CD14-positive monocyte (primary cell): ENCODE measurements at regions not wholly inside any gene's neighbourhood (a gene's known extent, or its start where the extent isn't known, plus 50 kb on each side); places are given as distances from the start of the nearest gene placed in this dataset.

ENCODE experiments used
- DNase-seq, 3 donors: peaks; one replicate each; pipeline ENCODE4 v3.0.0-alpha.2; 2011 to 2022
- H2AFZ ChIP-seq: 2 replicates; pipeline ENCODE4 v1.6.0; 2012; ENCODE audit warnings: mild to moderate bottlenecking, low read depth, low read length, inconsistent platforms; ENCODE audit not compliant: insufficient read depth, poor library complexity, severe bottlenecking
- H3K27ac ChIP-seq, 2 donors: 1 replicate in 1 of 2; 2 replicates in 1 of 2; pipeline ENCODE4 v1.5.1; 2012 to 2013; ENCODE audit warnings: low read length in 2 of 2, control low read depth in 1 of 2, inconsistent platforms in 1 of 2, low read depth in 1 of 2, mild to moderate bottlenecking in 1 of 2
- H3K27me3 ChIP-seq, 2 donors: one replicate each; pipeline versions ENCODE4 v1.6.0 to v1.6.1; 2011 to 2013; ENCODE audit warnings: low read length in 2 of 2; ENCODE audit not compliant: control insufficient read depth in 2 of 2, insufficient read depth in 2 of 2
- H3K36me3 ChIP-seq, 2 donors: replicated peaks in 1 of 2; 1 replicate in 1 of 2; 2 replicates in 1 of 2; pipeline versions ENCODE4 v1.5.1 to v1.6.1; 2012 to 2013; ENCODE audit warnings: low read length in 2 of 2, control low read depth in 1 of 2, inconsistent platforms in 1 of 2, mild to moderate bottlenecking in 1 of 2; ENCODE audit not compliant: insufficient read depth in 2 of 2, control insufficient read depth in 1 of 2
- H3K4me1 ChIP-seq, 2 donors: 1 replicate in 1 of 2; 2 replicates in 1 of 2; pipeline versions ENCODE4 v1.5.1 to v1.6.1; 2012 to 2013; ENCODE audit warnings: low read length in 2 of 2, control low read depth in 1 of 2, inconsistent platforms in 1 of 2, mild to moderate bottlenecking in 1 of 2, moderate library complexity in 1 of 2; ENCODE audit not compliant: insufficient read depth in 2 of 2, control insufficient read depth in 1 of 2
- H3K4me2 ChIP-seq: replicated peaks from 2 replicates; pipeline ENCODE3; 2012; ENCODE audit warnings: low read length, moderate library complexity, mild to moderate bottlenecking; ENCODE audit not compliant: poor library complexity, severe bottlenecking; ENCODE audit errors: extremely low read depth
- H3K4me3 ChIP-seq, 3 experiments: fragments of 200-600 bp in 1 of 3; sonication (generic) in 1 of 3; replicated peaks in 1 of 3; 1 replicate in 2 of 3; 2 replicates in 1 of 3; pipeline ENCODE4 v1.5.1; 2011 to 2013; ENCODE audit warnings: low read length in 3 of 3, mild to moderate bottlenecking in 3 of 3, control low read depth in 2 of 3, low read depth in 2 of 3, inconsistent platforms in 1 of 3, moderate library complexity in 1 of 3
- H3K79me2 ChIP-seq: 2 replicates; pipeline ENCODE4 v1.6.0; 2012; ENCODE audit warnings: mild to moderate bottlenecking, control low read depth, inconsistent platforms, low read length, moderate library complexity; ENCODE audit not compliant: insufficient read depth
- H3K9ac ChIP-seq: 2 replicates; pipeline ENCODE4 v1.6.0; 2017; ENCODE audit warnings: low read length, mild to moderate bottlenecking; ENCODE audit not compliant: insufficient read depth, poor library complexity, severe bottlenecking
- H3K9me3 ChIP-seq, 2 donors: replicated peaks in 1 of 2; 1 replicate in 1 of 2; 2 replicates in 1 of 2; pipeline versions ENCODE4 v1.5.1 to v1.6.1; 2012 to 2013; ENCODE audit warnings: low read length in 2 of 2, control low read depth in 1 of 2; ENCODE audit not compliant: control insufficient read depth in 1 of 2, insufficient read depth in 1 of 2
- H4K20me1 ChIP-seq: 2 replicates; pipeline ENCODE4 v1.6.0; 2012; ENCODE audit warnings: mild to moderate bottlenecking, low read length, control low read depth, moderate library complexity; ENCODE audit not compliant: insufficient read depth
- H3K27ac Mint-ChIP-seq, 7 donors: one replicate each; pipeline ENCODE4 v1.8.0; 2020; ENCODE audit warnings: mild to moderate bottlenecking in 7 of 7, mixed read lengths in 7 of 7, moderate library complexity in 6 of 7, inconsistent platforms in 2 of 7
- H3K27me3 Mint-ChIP-seq, 3 donors: one replicate each; pipeline ENCODE4 v1.8.0; 2021 to 2022; ENCODE audit warnings: low read depth in 3 of 3, mild to moderate bottlenecking in 3 of 3, mixed read lengths in 3 of 3, moderate library complexity in 3 of 3, inconsistent platforms in 1 of 3
- H3K36me3 Mint-ChIP-seq, 2 donors: one replicate each; pipeline ENCODE4 v1.8.0; 2020; ENCODE audit warnings: mixed read lengths in 2 of 2, inconsistent platforms in 1 of 2, mild to moderate bottlenecking in 1 of 2
- H3K4me1 Mint-ChIP-seq: one replicate; pipeline ENCODE4 v1.8.0; 2020; ENCODE audit warnings: mild to moderate bottlenecking, mixed read lengths
- H3K4me3 Mint-ChIP-seq, 2 donors: one replicate each; pipeline ENCODE4 v1.8.0; 2020; ENCODE audit warnings: mild to moderate bottlenecking in 2 of 2, mixed read lengths in 2 of 2, moderate library complexity in 1 of 2
- H3K9me3 Mint-ChIP-seq, 7 donors: one replicate each; pipeline ENCODE4 v1.8.0; 2020 to 2022; ENCODE audit warnings: mixed read lengths in 7 of 7, mild to moderate bottlenecking in 6 of 7, moderate library complexity in 6 of 7, inconsistent platforms in 2 of 7
- WGBS: methylation state at CpG from one replicate; pipeline ENCODE4 v1.1.5; 2013; ENCODE audit warnings: missing lambda C conversion rate; ENCODE audit not compliant: insufficient coverage; 5-methylcytosine and 5-hydroxymethylcytosine counted together
- intact Hi-C, 2 donors: fragments of 100-400 bp; cut with micrococcal nuclease; formaldehyde crosslinking; loops; one replicate each; pipeline versions ENCODE4 v1.15.0 to v1.15.1; 2023
- TF ChIP-seq, protein P1 (sequence below): fragments of 200-600 bp; IDR thresholded peaks from one replicate; pipeline ENCODE4 v1.8.0; 2022; ENCODE audit warnings: antibody characterized with exemption, mild to moderate bottlenecking

GRCh38 chr22:48594757-48595510 lies 1232.7 kb downstream of the BRD1 start:
- Mint-ChIP-seq H3K27me3 (peaks cover 0 to 7% (median 3%) of the 10 kb centered on the region in 3 donors), H3K27ac (no peak overlapping the region), H3K36me3 (no peaks in the 10 kb centered on the region), H3K4me1 (no peaks in the 10 kb centered on the region), H3K4me3 (no peak overlapping the region), H3K9me3 (peaks cover 13 to 22% (median 17%) of the 10 kb centered on the region in 7 donors)
- Histone ChIP-seq H3K9me3 (peaks cover 10 to 26% of the 10 kb centered on the region in 2 donors), H3K79me2 (no peaks in the 10 kb centered on the region), H2AFZ (no peak overlapping the region), H3K4me2 (no peak overlapping the region), H3K36me3 (no peaks in the 10 kb centered on the region), H3K27me3 (no peaks in the 10 kb centered on the region), H3K4me3 (no peak overlapping the region), H3K4me1 (no peaks in the 10 kb centered on the region), H3K27ac (no peak overlapping the region), H4K20me1 (no peaks in the 10 kb centered on the region), H3K9ac (no peak overlapping the region)
- TF ChIP-seq, protein P1, sequence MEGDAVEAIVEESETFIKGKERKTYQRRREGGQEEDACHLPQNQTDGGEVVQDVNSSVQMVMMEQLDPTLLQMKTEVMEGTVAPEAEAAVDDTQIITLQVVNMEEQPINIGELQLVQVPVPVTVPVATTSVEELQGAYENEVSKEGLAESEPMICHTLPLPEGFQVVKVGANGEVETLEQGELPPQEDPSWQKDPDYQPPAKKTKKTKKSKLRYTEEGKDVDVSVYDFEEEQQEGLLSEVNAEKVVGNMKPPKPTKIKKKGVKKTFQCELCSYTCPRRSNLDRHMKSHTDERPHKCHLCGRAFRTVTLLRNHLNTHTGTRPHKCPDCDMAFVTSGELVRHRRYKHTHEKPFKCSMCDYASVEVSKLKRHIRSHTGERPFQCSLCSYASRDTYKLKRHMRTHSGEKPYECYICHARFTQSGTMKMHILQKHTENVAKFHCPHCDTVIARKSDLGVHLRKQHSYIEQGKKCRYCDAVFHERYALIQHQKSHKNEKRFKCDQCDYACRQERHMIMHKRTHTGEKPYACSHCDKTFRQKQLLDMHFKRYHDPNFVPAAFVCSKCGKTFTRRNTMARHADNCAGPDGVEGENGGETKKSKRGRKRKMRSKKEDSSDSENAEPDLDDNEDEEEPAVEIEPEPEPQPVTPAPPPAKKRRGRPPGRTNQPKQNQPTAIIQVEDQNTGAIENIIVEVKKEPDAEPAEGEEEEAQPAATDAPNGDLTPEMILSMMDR, result no peak
- 95% methylated on average over 16 of the region's 19 CpGs for WGBS
- no peak for DNase-seq
- intact Hi-C loops, result no loop called here

DNA sequence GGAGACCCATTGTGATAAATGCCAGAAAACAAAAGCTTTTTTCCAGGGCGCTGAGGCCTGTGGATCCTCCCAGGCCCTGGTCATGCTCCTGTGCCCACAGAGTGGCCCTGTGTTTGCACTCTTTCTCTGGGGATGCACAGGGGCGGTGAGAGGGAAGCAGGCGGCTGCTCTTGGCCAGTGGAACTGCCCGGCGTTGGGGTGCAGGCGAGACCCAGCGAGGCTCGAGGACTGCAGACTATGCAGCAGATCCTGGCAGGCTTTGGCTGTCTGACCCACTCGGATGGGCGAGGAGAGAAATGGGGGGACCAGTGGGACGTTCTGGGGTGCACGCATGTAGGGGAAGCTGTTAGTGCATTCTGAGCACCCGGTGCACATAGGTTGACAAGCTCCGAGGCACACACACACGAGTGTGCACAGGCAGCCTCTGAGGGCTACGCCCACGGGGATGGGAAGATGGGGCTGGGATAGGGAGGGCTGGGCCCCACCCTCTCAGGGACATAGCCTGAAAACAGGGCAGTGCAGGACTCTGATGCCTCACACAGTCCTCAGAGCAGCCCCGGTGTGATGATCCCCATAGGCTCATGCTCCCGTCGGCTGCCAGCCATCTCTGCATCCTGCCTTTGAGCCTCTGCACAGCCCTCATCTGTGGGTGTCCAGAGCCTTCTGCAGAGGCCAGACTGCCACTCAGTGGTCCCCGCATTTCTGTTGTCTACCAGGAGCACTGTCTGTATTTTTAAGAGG lies 1233.5 kb downstream of the BRD1 start:
- Histone ChIP-seq H3K79me2 (no peaks in the 10 kb centered on the region), H3K27ac (no peak overlapping the region), H3K27me3 (no peaks in the 10 kb centered on the region), H4K20me1 (no peaks in the 10 kb centered on the region), H3K9me3 (peaks cover 10 to 19% of the 10 kb centered on the region in 2 donors), H3K4me3 (no peak overlapping the region), H3K36me3 (no peaks in the 10 kb centered on the region), H3K4me1 (no peaks in the 10 kb centered on the region), H2AFZ (no peak overlapping the region), H3K4me2 (no peak overlapping the region), H3K9ac (no peak overlapping the region)
- H3K9me3 Mint-ChIP-seq, result peaks cover 11 to 16% (median 14%) of the 10 kb centered on the region in 7 donors
- peaks cover 0 to 7% (median 3%) of the 10 kb centered on the region in 3 donors for H3K27me3 Mint-ChIP-seq
- intact Hi-C loops, result no loop called here
- no peak for DNase-seq
- TF ChIP-seq, protein P1, result no peak
- 94% methylated on average over 21 of the region's 21 CpGs for WGBS
- H3K4me1 Mint-ChIP-seq, result no peaks in the 10 kb centered on the region
- H3K4me3 Mint-ChIP-seq, result no peak overlapping the region
- H3K36me3 Mint-ChIP-seq, result no peaks in the 10 kb centered on the region
- peak overlapping the region in 1 of 7 donors; percentile 59 for H3K27ac Mint-ChIP-seq
